Ishikawa (cell line): ENCODE measurements at regions not wholly inside any gene's neighbourhood (a gene's known extent, or its start where the extent isn't known, plus 50 kb on each side); places are given as distances from the start of the nearest gene placed in this dataset.

ENCODE experiments used
- CEBPB ChIP-seq: IDR thresholded peaks from 2 replicates; pipeline ENCODE4 v1.6.1; 2012
- EGR1 ChIP-seq: IDR thresholded peaks from 2 replicates; pipeline ENCODE4 v1.6.1; 2012
- EP300 ChIP-seq: IDR thresholded peaks from 2 replicates; pipeline ENCODE4 v1.6.1; 2012; ENCODE audit warnings: borderline replicate concordance
- MAX ChIP-seq: IDR thresholded peaks from 2 replicates; pipeline ENCODE4 v1.6.1; 2012
- RAD21 ChIP-seq: IDR thresholded peaks from 2 replicates; pipeline ENCODE4 v1.6.1; 2012; ENCODE audit warnings: low read depth
- YY1 ChIP-seq: IDR thresholded peaks from 2 replicates; pipeline ENCODE4 v1.6.1; 2012; ENCODE audit warnings: low read depth

GRCh38 chr6:115768500-115768899 lies 292.2 kb downstream of the FRK start:
- TF ChIP-seq EGR1: no peak
- TF ChIP-seq EP300: no peak
- TF ChIP-seq MAX: no peak
- TF ChIP-seq YY1: no peak
- TF ChIP-seq CEBPB: no peak
- TF ChIP-seq RAD21: no peak
